Astrocyte (in vitro differentiated cells and primary cell): ENCODE measurements at regions not wholly inside any gene's neighbourhood (a gene's known extent, or its start where the extent isn't known, plus 50 kb on each side); places are given as distances from the start of the nearest gene placed in this dataset.

Experiments used
- CTCF ChIP-seq: IDR thresholded peaks from 2 replicates; pipeline ENCODE4 v1.5.1; 2011; ENCODE audit warnings: low read depth, mild to moderate bottlenecking, inconsistent platforms, low read length, moderate library complexity; ENCODE audit not compliant: insufficient read depth
- EZH2 ChIP-seq: IDR thresholded peaks from 2 replicates; pipeline ENCODE4 v1.6.1; 2012; ENCODE audit warnings: mild to moderate bottlenecking, low read length, inconsistent platforms; ENCODE audit not compliant: insufficient read depth

GRCh38 chr4:32087211-32087610 lies 1367.0 kb downstream of the PCDH7 start:
- no peak for TF ChIP-seq CTCF
- no peak for TF ChIP-seq EZH2
